ENCODE measurements at regions not wholly inside any gene's neighbourhood (a gene's known extent, or its start where the extent isn't known, plus 50 kb on each side); places are given as distances from the start of the nearest gene placed in this dataset.

DNA sequence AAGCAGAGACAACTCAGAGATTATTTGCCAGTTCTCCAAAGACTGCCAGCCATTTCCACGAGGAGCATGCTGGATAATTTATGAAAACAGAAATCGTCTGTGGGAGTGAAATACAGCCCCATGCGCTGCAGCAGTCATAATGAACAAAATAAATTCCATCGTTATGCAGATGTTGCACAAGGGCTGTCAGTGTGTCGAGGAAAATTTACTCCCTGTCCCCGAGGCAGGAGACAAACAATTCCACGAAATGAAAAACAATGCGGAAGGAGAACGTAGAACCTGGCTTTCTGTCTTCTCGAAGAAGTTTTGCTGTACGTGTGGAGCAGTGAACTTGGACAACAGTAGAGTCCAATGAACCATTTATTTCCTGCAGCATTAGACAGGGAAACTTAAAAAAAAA is 399.4 kb downstream of the CD83 start:
- TF ChIP-seq, protein P1, sequence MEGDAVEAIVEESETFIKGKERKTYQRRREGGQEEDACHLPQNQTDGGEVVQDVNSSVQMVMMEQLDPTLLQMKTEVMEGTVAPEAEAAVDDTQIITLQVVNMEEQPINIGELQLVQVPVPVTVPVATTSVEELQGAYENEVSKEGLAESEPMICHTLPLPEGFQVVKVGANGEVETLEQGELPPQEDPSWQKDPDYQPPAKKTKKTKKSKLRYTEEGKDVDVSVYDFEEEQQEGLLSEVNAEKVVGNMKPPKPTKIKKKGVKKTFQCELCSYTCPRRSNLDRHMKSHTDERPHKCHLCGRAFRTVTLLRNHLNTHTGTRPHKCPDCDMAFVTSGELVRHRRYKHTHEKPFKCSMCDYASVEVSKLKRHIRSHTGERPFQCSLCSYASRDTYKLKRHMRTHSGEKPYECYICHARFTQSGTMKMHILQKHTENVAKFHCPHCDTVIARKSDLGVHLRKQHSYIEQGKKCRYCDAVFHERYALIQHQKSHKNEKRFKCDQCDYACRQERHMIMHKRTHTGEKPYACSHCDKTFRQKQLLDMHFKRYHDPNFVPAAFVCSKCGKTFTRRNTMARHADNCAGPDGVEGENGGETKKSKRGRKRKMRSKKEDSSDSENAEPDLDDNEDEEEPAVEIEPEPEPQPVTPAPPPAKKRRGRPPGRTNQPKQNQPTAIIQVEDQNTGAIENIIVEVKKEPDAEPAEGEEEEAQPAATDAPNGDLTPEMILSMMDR (IDR thresholded peaks at IDR 0.05 in 4 of 5, conservative IDR thresholded peaks at IDR 0.05 in 1 of 5), result no peak
- TF ChIP-seq POLR2A (IDR thresholded peaks at IDR 0.05), result no peak
